ENCODE measurements at regions not wholly inside any gene's neighbourhood (a gene's known extent, or its start where the extent isn't known, plus 50 kb on each side); places are given as distances from the start of the nearest gene placed in this dataset.

DNA sequence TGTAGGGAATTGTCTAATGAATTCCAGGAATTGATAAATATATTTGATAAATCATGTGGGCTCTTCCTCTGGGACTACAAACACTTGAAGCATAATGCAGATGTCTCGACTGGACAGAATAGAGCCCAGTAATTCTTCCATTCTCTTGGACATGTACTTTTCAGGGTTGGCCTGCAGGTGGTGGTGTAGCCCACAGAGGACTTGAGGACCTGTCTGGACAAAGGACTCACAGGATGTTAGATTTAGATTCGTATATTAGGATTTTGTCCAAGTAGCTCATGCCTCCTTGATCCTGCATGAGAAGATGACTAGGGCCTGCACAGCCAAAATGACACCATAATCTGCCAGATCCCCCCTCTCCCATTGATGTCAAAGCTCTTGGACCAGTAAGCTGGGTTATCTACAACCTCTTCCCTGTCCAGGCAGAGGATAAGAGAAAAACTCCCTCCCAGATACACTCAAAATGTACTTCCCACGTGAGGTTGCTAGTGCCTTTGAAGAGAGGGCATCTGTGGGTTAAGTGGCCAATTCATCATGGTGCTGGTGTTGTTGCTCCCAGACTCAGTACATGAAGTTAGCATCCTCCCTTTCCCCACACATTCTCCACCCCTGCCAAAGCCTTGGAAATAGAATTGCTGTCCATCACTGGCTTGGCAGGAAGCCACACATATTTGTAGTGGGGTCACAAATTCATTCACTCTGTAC is 88.6 kb upstream of the ZNF280D start:
- no peak for DNase-seq (ENCODE audit: low read depth)
- TF ChIP-seq, protein P1, sequence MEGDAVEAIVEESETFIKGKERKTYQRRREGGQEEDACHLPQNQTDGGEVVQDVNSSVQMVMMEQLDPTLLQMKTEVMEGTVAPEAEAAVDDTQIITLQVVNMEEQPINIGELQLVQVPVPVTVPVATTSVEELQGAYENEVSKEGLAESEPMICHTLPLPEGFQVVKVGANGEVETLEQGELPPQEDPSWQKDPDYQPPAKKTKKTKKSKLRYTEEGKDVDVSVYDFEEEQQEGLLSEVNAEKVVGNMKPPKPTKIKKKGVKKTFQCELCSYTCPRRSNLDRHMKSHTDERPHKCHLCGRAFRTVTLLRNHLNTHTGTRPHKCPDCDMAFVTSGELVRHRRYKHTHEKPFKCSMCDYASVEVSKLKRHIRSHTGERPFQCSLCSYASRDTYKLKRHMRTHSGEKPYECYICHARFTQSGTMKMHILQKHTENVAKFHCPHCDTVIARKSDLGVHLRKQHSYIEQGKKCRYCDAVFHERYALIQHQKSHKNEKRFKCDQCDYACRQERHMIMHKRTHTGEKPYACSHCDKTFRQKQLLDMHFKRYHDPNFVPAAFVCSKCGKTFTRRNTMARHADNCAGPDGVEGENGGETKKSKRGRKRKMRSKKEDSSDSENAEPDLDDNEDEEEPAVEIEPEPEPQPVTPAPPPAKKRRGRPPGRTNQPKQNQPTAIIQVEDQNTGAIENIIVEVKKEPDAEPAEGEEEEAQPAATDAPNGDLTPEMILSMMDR (IDR thresholded peaks at IDR 0.05; ENCODE audit: low read depth, low read length, missing control alignments), result peak; percentile 76

GRCh38 chr15:56820333-56820732 is 87.0 kb upstream of the ZNF280D start:
- TF ChIP-seq, protein P1 (IDR thresholded peaks at IDR 0.05; ENCODE audit: low read depth, low read length, missing control alignments), result no peak
- no peak for DNase-seq (ENCODE audit: low read depth)
- H3K4me3 ChIP-seq (ENCODE audit: low read depth, low read length), result no peak overlapping the region

More for the DNA sequence above, 88.6 kb upstream of the ZNF280D start:
- no peak overlapping the region for H3K4me3 ChIP-seq (ENCODE audit: low read depth, low read length)

DNA sequence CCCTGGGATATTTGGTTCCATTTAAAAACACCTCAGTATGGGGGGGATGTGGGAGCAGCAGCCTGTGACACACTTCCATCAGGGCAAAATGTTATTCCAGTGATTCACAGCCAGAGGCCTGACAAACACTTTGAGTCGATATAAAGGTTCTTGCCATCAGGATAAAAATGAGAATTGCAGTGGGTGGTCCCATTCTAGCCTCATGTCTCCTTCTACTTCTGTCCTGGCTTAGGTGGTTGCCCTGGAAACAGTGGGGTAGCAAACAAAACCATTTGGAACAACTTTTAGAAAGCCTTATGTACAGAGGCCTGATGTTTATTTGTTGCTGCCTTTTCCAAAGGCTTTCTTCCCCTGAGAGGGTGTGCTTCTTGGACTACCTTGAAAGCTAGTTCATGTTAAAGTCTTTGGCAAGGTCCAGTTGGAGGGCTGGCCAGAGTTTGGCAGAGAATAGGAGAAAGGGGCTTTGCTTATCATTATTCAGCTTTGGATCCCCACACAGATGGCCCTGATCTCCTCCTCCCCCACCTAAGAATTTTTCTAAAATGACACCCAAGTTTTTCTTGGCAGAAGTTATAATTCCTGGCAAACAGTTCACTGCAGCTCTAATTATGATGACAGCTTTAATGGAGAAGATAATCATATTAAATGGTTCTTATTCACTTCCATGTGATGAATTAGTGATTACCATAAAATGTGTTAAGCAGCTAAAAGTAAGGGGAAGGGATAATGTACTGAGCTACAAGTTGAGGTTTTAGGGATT is 84.2 kb upstream of the ZNF280D start:
- TF ChIP-seq, protein P1 (IDR thresholded peaks at IDR 0.05; ENCODE audit: low read depth, low read length, missing control alignments), result no peak
- DNase-seq (ENCODE audit: low read depth), result no peak
- H3K4me3 ChIP-seq (ENCODE audit: low read depth, low read length), result no peak overlapping the region

GRCh38 chr15:56816781-56817180 is 83.5 kb upstream of the ZNF280D start:
- TF ChIP-seq, protein P1 (IDR thresholded peaks at IDR 0.05; ENCODE audit: low read depth, low read length, missing control alignments), result no peak
- DNase-seq (ENCODE audit: low read depth), result no peak
- no peak overlapping the region for H3K4me3 ChIP-seq (ENCODE audit: low read depth, low read length)

- H3K4me3 ChIP-seq (ENCODE audit: low read depth, low read length), result no peak overlapping the region
- TF ChIP-seq, protein P1 (IDR thresholded peaks at IDR 0.05; ENCODE audit: low read depth, low read length, missing control alignments), result no peak
- DNase-seq (ENCODE audit: low read depth), result no peak
Measured at GRCh38 chr15:56815247-56815646, 81.9 kb upstream of the ZNF280D start.

- DNase-seq (ENCODE audit: low read depth), result no peak
- TF ChIP-seq, protein P1 (IDR thresholded peaks at IDR 0.05; ENCODE audit: low read depth, low read length, missing control alignments), result no peak
- no peak overlapping the region for H3K4me3 ChIP-seq (ENCODE audit: low read depth, low read length)
Measured at GRCh38 chr15:56814429-56814828, 81.1 kb upstream of the ZNF280D start.
